Tibial nerve (tissue), 4 donors: ENCODE measurements at regions not wholly inside any gene's neighbourhood (a gene's known extent, or its start where the extent isn't known, plus 50 kb on each side); places are given as distances from the start of the nearest gene placed in this dataset.
"Not testable (repeated sequence)": the region's sequence is repeated elsewhere in the genome, so short reads cannot be mapped to it uniquely, and the experiment has no call there.

ENCODE experiments used
- CTCF ChIP-seq, 5 experiments: fragments of 200-600 bp in 3 of 5; fragments of 450-650 bp in 2 of 5; sonication (generic) in 3 of 5; IDR thresholded peaks; one replicate each; pipeline ENCODE4 v1.5.1; 2016 to 2019; ENCODE audit warnings: antibody characterized with exemption in 5 of 5, mild to moderate bottlenecking in 3 of 5, moderate library complexity in 2 of 5
- EP300 ChIP-seq, 2 donors: sonication (generic); formaldehyde crosslinking; IDR thresholded peaks; one replicate each; pipeline ENCODE4 v1.6.1; 2017; ENCODE audit warnings: antibody characterized with exemption in 2 of 2, mild to moderate bottlenecking in 1 of 2
- POLR2A ChIP-seq, 2 donors: fragments of 450-650 bp; IDR thresholded peaks; one replicate each; pipeline ENCODE4 v1.6.1; 2017; ENCODE audit warnings: antibody characterized with exemption in 2 of 2, mild to moderate bottlenecking in 2 of 2, moderate library complexity in 2 of 2

- TF ChIP-seq CTCF, POLR2A, EP300 (IDR thresholded peaks at IDR 0.05): not testable (repeated sequence)
Measured at GRCh38 chr17:22398446-22398845, 706.1 kb downstream of the KCNJ18 start.
